ENCODE measurements at regions not wholly inside any gene's neighbourhood (a gene's known extent, or its start where the extent isn't known, plus 50 kb on each side); places are given as distances from the start of the nearest gene placed in this dataset.

DNA sequence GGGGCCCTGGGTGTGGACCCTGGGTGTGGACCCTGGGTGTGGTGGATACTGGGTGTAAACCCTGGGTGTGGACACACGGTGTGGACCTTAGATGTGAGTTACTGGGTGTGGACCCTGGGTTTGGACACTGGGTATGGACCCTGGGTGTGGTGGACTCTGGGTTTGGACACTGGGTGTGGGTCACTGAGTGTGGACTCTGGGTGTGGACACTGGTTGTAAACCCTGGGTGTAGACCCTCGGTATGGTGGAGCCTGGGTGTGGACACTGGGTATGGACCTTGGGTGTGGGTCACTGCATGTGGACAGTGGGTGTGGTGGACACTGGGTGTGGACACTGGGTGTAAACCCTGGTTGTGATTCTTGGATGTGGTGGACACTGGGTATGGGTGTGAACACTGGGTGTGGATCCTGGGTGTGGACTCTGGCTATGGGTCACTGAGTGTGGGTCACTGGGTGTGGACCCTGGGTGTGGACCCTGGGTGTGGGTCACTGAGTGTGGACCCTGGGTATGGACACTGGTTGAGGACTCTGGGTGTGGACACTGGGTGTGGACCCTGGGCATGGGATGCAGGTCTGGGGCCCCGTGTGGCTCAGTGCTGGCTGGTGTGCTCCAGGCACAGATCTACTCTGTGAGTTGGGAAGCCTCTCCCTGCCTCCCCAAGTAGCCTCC lies 356.2 kb downstream of the GLRX3 start:
- in situ Hi-C loops (cut with HindIII; ENCODE audit: low sequenced_read_pairs) = no loop called here
- H3K4me3 ChIP-seq (ENCODE audit: low read depth, low read length) = no peak overlapping the region
- DNase-seq (ENCODE audit: low read depth, low spot score) = no peak
- TF ChIP-seq, protein P1, sequence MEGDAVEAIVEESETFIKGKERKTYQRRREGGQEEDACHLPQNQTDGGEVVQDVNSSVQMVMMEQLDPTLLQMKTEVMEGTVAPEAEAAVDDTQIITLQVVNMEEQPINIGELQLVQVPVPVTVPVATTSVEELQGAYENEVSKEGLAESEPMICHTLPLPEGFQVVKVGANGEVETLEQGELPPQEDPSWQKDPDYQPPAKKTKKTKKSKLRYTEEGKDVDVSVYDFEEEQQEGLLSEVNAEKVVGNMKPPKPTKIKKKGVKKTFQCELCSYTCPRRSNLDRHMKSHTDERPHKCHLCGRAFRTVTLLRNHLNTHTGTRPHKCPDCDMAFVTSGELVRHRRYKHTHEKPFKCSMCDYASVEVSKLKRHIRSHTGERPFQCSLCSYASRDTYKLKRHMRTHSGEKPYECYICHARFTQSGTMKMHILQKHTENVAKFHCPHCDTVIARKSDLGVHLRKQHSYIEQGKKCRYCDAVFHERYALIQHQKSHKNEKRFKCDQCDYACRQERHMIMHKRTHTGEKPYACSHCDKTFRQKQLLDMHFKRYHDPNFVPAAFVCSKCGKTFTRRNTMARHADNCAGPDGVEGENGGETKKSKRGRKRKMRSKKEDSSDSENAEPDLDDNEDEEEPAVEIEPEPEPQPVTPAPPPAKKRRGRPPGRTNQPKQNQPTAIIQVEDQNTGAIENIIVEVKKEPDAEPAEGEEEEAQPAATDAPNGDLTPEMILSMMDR (IDR thresholded peaks at IDR 0.05; ENCODE audit: low read depth, low read length) = no peak

DNA sequence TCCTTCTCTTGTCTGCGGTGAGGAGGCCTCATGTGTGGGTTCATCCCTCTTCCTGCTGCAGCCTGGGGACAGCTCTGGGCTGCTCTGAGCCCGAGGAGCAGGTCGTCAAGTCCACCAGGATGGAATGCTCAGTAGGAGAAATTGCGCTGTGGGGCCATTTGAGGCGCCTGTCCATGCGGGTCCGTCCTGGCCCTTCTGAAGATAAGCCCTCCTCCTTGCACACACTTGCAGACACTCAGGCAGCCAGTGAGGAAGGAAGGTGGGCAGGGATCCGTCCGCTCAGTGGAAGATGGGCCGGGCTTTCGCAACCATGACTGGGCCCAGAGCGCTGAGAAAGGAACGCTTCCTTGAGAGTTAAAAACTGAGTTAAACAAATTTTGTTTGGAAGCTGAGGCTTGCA lies 356.8 kb downstream of the GLRX3 start:
- no peak overlapping the region for H3K4me3 ChIP-seq (ENCODE audit: low read depth, low read length)
- in situ Hi-C loops (cut with HindIII; ENCODE audit: low sequenced_read_pairs) = no loop called here
- TF ChIP-seq, protein P1 (IDR thresholded peaks at IDR 0.05; ENCODE audit: low read depth, low read length) = no peak
- no peak for DNase-seq (ENCODE audit: low read depth, low spot score)

DNA sequence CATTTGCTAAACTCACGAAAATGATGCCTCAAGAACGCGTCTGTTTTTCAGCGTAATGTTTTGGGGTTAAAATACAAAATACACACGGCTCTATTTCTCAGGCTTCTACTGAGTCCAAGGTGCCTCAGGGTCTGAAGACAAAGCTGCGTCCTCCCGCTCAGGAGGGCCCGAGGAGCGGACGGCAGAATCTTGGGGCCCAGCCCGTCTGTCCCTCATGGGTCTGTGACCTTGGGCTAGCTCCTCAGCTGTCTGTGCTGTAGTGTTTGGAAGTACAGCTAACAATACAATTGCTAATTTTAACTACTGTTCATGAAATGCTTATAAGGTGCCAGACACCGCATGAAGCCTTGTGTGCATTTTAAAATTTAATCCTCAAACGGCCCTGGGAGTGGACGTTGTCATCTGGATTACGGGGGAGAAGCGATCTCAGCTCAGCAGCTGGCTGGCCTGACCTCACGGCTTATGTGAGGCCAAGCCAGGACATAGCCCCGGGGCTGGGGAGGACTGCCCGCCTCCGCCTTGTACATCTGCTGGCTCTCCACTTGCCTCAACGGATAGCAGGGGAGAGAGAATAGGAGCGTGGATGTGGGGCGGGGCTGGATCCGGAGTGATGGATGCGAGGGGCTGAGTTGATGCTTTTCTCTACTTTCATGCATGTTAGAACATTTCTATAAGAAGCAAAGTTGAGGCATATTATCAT lies 357.4 kb downstream of the GLRX3 start:
- no peak for DNase-seq (ENCODE audit: low read depth, low spot score)
- TF ChIP-seq, protein P1 (IDR thresholded peaks at IDR 0.05; ENCODE audit: low read depth, low read length) = no peak
- in situ Hi-C loops (cut with HindIII; ENCODE audit: low sequenced_read_pairs) = no loop called here
- H3K4me3 ChIP-seq (ENCODE audit: low read depth, low read length) = no peak overlapping the region

DNA sequence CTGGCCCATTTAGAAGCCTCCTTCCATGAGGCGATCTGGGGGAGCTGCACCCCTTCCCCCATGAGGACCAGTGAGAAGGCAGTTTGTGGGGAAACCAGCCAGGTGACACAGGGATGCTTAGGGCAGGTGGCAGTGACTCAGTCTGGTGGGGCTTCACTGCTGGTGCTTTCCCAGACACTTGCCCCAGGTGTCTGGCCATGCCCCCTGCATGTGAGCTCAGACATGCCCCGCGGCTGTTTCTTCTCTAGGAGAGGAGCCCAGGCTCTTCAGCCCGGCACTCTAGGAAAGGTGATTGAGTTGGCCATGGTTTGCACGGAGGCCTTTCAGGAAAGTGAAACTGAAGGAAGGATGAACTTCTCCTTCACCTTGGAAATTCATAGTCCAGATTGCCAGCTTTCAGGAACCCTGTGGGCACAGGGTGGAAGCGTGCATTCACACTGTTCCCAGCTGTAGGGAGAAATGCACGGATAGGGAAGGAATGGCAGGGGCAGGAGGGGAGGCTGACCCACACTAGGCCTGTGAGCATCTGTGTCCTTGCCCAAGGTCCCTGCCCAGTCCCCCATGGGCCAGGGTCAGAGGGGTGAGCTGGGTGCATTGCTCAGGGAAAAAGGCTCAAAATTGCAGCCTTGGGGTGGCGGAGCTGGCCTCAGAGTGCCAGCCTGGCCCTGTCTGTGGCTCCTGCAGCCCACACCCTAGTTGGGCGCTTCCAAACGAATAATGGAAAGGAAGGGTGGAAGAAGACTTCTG lies 359.1 kb downstream of the GLRX3 start:
- in situ Hi-C loops (cut with HindIII; ENCODE audit: low sequenced_read_pairs) = no loop called here
- TF ChIP-seq, protein P1 (IDR thresholded peaks at IDR 0.05; ENCODE audit: low read depth, low read length) = no peak
- H3K4me3 ChIP-seq (ENCODE audit: low read depth, low read length) = no peak overlapping the region
- no peak for DNase-seq (ENCODE audit: low read depth, low spot score)

DNA sequence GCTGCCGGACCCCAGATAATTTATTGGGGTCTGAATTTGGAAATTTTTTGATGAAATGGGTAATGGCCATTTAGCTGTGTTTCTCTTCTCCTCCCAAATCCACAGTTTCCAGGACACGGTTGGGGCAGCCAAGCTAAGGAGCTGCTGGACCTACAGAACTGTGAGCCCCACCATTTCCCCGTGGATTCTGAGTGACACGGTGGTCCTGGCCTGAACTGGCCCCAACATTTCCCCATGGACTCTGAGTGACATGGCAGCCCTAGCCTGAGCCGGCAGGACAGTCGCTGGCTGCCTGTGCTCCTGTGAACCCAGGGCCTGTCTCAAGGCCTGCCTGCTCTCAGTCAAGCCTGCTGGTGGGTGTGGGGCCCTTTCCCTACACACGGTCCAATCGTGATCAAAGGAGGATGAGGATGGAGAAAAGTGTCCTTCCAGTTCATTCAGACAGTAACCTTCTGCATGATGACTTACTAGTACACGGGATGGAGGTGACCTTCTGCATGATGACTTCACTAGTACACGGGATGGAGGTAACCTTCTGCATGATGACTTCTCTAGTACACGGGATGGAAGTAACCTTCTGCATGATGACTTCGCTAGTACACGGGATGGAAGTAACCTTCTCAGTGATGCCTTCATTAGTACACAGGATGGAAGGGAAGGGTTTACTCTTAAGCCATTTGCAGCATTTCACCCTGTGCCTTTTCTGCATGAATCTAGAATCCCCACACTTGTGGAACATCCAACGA lies 359.9 kb downstream of the GLRX3 start:
- H3K4me3 ChIP-seq (ENCODE audit: low read depth, low read length) = no peak overlapping the region
- TF ChIP-seq, protein P1 (IDR thresholded peaks at IDR 0.05; ENCODE audit: low read depth, low read length) = no peak
- no peak for DNase-seq (ENCODE audit: low read depth, low spot score)
- in situ Hi-C loops (cut with HindIII; ENCODE audit: low sequenced_read_pairs) = no loop called here
